Stimulated activated CD4-positive, alpha-beta T cell treated with anti-CD3 and anti-CD28 coated beads, Interleukin-15, amount 100 ng/mL, for 48 hours (primary cell): ENCODE measurements at regions not wholly inside any gene's neighbourhood (a gene's known extent, or its start where the extent isn't known, plus 50 kb on each side); places are given as distances from the start of the nearest gene placed in this dataset.

Experiments
- DNase-seq, 2 donors: peaks; one replicate each; pipeline ENCODE4 v3.0.0-alpha.2; 2020; ENCODE audit warnings: low read depth in 2 of 2

DNA sequence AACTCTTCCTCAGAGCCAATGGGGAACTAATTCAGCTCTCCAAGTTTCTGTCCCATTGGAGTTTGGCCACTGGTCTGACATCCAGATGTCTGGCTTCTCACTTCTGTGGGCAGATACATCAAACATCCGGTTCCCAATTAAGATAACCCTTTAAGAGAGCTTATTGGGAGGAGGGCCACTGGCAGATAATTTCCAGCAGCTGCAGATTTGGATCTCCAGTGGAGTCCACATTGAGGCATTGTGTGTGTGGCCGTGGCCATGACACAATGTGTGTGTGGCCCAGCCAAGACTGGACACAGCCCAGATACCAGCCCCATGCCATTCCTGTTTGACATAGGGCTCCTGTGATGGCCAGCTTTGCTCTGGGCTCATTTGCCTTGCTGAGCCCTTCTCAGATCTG, 110.5 kb upstream of the MAP1B start:
- no peak for DNase-seq

DNA sequence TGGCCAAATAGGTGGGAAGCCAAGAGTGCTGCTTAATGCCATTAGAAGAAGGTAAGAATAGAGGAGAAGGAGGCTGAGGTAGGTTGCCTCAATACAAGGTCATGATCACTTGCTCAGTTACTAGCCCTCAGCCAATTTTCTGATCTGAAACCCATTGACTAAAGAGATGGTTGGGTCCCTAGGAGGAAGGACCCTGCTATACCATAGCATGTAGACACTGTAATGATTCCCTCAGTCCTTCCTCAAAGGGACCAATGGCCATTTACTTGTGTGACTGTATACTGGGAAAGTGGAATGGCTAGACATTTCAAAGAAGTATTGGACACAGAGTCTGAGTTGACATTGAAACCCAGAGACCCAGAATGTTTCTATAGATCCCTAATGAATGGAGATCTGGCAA, 108.5 kb upstream of the MAP1B start:
- DNase-seq, result no peak

DNA sequence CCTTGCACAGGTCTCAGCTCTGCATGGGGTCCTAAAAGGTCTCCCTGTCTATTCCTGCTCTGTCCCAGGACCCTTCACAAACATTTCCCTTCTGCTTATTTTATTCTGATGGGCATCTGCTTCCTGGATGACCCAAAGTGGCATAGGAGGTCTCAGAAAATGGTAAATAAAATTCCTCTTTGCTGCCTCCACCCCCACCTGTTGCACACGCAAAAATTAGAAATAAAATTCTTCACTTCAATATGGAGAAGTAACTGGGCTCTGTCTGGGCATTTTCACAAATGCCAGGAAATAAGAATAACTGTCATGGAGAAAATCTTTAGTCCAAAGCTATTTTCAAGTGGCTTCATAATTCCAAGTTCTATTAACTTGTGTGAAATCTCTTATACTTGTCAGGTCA, 106.6 kb upstream of the MAP1B start:
- no peak for DNase-seq

GRCh38 chr5:72005671-72006070, 101.6 kb upstream of the MAP1B start:
- DNase-seq, result no peak

DNA sequence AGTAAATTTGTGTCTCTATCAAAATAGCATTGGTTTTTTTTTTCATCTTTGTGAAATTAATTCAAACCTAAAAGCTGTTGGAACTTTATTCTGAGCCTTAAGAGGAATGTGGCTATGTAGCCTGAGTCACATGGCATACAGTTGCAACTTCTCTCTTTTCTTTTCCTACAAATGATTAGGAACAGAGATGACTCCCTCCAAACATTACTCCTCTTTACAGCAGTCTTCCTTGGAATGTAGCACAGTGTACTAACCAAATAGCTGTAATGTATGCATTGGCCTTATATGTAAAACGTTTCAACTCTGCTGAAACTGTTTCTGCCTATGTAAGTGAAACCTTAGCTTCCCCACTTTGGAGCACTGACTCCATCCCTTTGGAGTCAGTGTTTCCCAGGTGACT, 100.9 kb upstream of the MAP1B start:
- DNase-seq, result no peak

DNA sequence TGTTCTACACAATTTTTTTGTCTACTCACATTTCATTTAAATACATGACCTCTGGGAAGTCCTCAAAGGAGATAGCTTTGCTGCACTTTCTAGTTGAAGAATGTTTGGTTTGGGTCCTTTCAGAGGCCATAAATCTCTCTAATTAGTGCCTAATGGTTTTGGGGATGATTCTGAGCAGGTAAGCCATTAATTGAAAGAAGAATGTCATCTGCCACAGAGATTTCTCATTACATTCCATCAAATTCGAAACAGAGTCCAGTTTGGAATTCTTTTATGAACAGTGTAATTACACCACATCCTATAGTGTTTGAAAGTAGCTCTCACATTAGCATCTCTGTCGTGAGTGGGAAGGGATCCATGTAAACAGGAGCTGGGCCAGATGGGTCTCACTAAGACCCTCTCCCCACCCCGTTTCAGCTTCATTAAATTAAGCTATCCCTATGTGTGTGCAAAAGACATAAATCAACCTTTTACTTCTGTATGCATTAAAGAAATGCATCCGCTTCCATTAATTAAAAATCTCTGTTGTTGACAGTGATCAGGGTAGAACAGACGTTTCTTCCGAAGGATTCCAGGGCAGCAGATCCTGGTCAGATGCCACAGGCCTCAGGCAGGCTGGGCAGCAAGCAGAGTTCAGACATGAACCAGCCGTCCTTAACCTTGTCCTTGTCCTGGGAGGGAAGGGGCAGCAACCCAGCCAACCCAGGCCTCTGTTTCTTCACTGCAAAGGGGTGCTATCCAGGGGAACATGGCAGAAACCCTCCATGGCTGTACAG, 99.8 kb upstream of the MAP1B start:
- DNase-seq, result no peak

GRCh38 chr5:72009280-72009679, 98.0 kb upstream of the MAP1B start:
- no peak for DNase-seq

- DNase-seq, result no peak
Observed at GRCh38 chr5:72010430-72010829, 96.8 kb upstream of the MAP1B start.

DNA sequence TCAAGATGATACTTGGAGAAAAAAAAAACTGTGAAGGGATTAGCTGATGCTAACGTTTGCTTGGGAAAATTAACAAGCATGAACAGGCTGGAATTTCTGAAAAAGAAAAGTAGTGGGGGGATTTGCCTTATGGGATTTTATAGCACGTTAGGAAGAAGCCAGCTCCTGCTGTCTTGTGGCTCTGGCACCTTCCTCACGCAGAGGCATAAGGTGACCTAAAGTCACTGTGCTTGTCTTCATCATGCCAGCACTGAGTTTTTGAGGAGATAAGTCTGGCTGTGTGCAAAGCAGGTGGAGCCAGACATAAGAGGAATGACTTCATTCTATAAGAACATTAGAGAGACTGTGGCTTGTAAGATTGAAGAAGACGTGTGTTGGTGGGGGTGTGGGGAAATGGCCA, 94.4 kb upstream of the MAP1B start:
- DNase-seq, result no peak

DNA sequence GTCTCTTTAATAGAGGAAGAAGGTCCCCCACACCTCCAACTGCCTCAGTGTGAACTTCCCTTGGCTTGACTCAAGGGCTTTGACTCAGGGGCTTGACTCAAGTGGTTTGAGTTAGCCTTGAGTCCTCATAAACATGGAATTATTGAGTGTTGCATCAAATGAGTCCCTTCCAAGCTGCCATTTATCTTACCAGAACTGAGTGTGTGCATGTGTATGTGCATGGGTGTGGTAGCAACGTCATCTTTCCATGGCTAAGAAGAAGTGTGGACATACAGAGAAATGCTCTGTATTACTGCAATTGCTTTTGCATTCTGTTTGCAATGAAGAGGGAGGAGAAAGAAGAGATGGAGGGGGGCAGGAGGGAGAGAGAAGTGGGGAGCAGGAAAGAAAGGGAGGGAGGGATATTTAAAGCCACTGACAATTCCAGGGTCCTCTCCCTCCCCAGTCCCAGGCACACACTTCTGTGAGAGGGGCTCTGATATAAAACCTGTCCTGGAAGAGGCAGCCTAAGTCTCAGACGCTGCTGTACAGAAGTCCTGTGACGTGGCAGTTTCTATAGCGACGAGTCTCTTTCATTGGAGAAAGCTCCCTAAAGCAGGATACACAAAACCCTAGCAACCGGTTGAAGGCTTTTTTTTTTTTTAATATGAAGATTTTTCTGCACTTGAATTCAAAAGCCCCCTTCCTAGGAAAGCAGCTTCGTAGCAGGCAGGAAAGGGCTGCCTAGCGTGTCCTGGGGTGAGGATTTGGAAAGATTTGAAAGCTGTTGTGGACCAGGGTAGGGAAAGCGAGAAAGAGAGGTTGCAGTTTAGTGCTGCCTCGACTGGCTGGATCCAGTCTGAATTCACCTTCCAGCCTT, 93.3 kb upstream of the MAP1B start:
- DNase-seq, result no peak

DNA sequence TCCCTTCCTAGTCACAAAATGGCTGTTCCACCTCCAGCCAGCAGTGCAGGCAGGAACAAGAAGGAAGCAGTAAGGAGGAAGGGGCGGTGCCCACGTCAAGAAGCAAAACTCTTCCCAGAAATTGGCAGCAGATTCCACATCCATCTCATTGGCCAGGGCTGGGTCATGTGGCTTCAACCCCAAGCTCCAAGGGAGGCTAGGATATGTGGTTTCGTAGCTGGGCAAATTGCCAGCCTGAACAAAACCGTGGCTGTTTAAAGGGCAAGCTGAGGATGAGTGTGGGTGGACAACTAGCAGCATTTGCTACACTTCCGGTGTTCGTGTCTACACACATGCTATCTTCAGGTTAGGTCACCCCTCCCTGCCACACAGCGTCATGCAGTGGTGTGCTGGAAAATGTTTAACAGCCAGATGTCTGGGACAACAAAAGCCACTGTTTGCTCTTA, 92.1 kb upstream of the MAP1B start:
- no peak for DNase-seq

DNA sequence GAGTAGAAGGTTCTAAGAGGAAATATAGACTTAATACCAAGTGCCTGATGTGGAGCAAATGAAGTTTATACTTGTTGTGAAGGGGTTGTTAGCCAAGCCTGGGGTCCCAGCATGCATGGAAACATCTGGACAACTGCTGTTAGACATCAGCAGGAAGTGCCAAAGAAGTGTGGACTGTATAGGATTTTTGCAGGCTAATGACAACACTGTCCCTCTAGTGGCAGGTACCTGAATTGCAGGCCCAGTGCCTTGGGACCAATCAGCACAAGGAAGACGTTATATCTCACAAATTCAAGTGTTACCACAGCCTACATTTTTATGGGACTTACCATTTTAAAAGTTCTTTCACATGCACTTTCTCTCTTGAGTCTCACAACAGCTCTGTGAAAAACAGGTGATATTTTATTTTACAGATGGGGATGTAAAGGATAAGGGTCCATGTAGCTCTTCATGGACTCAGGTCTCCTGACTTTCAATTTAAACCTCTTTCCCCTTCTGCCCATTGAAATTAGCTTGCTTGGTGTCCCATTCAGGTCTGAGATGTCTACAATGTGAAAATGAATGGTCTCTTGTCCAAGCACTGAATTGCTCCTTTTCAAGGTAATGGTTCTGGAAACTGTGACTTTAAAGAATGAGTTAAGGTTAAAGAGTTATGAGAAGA, 89.0 kb upstream of the MAP1B start:
- peak; percentile 28 to 57 for DNase-seq

GRCh38 chr5:72020161-72020983, 86.9 kb upstream of the MAP1B start:
- DNase-seq, result no peak

GRCh38 chr5:72021651-72022357, 85.5 kb upstream of the MAP1B start:
- DNase-seq, result no peak

- no peak for DNase-seq
Observed at GRCh38 chr5:72028382-72028781, 78.9 kb upstream of the MAP1B start.

DNA sequence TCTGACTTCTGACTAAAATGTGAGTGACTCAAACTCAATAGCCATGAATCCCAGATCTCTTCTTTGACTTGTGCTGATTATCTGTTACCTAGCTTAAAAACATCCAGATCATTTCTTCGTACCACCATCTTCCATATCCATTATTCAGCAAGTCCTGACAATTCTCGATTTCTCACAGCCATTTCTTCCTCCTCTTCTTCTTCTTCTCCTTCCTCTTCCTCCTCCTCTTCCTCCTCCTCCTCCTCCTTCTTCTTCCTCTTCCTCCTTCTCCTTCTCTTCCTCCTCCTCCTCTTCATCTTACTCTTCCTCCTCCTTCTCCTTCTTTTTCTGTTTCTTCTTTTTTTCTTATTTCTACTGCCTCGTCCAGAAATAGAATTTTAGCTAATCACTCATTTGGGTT, 77.0 kb upstream of the MAP1B start:
- no peak for DNase-seq

DNA sequence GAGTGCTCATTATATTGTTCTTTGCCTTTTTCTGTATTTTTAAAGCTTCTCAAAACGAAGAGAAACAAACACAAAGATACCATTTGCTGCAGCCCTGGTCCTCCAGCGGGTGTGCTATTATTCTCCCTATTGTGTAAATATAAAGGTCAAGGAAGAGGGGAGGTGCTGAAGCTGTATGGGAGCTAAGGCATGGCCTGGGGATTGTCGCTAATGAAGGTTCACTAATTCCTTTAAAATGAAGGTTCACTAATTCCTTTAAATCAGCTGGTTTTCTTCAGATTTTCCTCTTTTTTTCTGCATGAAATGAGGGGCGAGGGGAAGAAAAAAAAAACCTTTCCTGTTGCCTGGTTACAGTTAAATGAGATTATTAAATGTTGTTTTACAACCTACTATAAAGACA, 74.5 kb upstream of the MAP1B start:
- DNase-seq, result no peak

- DNase-seq, result no peak
Observed at GRCh38 chr5:72034770-72035169, 72.5 kb upstream of the MAP1B start.

DNA sequence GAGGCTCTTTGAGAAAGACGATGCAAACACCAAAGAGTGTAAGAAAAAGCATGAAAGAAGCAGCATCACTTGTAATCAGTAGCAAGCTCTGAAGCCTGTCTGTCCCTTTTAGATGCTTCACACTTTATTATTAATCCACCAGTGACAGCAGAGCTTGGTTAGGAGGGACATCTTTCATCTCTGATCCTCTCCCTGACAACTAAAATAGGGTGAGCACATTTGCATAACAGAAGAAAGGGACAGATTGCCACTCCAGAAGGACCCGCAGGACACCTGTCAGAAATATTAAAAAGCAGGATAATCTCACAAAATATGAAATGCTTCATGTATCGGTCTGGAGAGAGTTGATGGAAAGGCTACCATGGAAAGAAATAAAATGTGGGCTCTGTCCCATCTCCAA, 71.4 kb upstream of the MAP1B start:
- DNase-seq, result no peak

DNA sequence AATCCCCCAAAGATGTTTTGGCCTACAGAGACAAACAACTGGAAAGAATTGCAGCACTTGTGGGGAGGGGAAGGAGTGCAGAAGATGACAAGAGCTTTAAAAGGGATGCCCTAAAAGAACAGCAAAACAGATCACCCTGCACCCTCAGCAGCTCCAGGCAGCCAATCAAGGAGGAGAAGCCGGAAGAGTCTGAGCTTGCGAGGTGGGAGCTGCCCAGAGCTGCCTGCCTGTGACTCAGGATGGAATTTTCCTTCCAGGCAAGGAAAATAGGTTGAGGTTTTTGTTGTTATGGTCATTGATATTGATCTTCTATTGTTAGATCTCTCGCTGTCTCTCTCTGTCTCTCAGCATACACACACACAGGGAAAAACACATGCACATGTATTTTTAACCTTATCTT, 70.3 kb upstream of the MAP1B start:
- DNase-seq, result no peak

GRCh38 chr5:72040513-72040912, 66.8 kb upstream of the MAP1B start:
- no peak for DNase-seq
